Transverse colon (tissue), 4 donors: ENCODE measurements at regions not wholly inside any gene's neighbourhood (a gene's known extent, or its start where the extent isn't known, plus 50 kb on each side); places are given as distances from the start of the nearest gene placed in this dataset.

ENCODE experiments used
- EP300 ChIP-seq: sonication (generic); formaldehyde crosslinking; IDR thresholded peaks from one replicate; pipeline ENCODE4 v1.6.1; 2017; ENCODE audit warnings: antibody characterized with exemption, low read depth
- POLR2A ChIP-seq: fragments of 450-650 bp; IDR thresholded peaks from one replicate; pipeline ENCODE4 v1.6.1; 2016; ENCODE audit warnings: antibody characterized with exemption, mild to moderate bottlenecking, moderate library complexity
- POLR2AphosphoS5 ChIP-seq, 3 donors: sonication (generic); formaldehyde crosslinking; IDR thresholded peaks; one replicate each; pipeline ENCODE4 v1.6.1; 2016; ENCODE audit warnings: antibody characterized with exemption in 3 of 3
- TF ChIP-seq, protein P1 (sequence below), 5 experiments: fragments of 200-600 bp in 3 of 5; fragments of 450-650 bp in 2 of 5; sonication (generic) in 3 of 5; IDR thresholded peaks; 1 replicate in 2 of 5; 2 replicates in 3 of 5; pipeline ENCODE4 v1.5.1; 2016 to 2017; ENCODE audit warnings: antibody characterized with exemption in 5 of 5, inconsistent platforms in 3 of 5, mild to moderate bottlenecking in 2 of 5, moderate library complexity in 1 of 5

DNA sequence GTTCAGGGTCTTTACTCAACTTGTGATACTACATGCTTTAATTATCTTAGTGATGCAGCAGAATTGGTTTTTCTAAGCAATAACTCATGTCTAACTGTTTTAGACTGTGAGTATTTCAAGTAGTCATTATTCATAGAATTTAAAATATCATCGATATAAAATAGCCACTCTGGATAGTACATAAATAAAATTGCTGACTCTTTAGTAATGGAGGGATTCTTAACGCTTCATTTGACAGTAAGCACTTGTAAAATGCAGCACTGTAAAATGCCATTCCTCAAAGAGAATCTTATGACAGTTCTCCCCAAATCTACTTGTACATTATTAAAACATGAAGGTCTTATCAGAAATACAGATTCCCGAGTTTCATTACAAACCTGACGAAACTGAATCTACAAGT, 262.8 kb upstream of the LRFN5 start:
- TF ChIP-seq POLR2A (no peak), POLR2AphosphoS5 (IDR thresholded peaks at IDR 0.05) (no peak), EP300 (no peak)
- TF ChIP-seq, protein P1, sequence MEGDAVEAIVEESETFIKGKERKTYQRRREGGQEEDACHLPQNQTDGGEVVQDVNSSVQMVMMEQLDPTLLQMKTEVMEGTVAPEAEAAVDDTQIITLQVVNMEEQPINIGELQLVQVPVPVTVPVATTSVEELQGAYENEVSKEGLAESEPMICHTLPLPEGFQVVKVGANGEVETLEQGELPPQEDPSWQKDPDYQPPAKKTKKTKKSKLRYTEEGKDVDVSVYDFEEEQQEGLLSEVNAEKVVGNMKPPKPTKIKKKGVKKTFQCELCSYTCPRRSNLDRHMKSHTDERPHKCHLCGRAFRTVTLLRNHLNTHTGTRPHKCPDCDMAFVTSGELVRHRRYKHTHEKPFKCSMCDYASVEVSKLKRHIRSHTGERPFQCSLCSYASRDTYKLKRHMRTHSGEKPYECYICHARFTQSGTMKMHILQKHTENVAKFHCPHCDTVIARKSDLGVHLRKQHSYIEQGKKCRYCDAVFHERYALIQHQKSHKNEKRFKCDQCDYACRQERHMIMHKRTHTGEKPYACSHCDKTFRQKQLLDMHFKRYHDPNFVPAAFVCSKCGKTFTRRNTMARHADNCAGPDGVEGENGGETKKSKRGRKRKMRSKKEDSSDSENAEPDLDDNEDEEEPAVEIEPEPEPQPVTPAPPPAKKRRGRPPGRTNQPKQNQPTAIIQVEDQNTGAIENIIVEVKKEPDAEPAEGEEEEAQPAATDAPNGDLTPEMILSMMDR (IDR thresholded peaks at IDR 0.05), result no peak
